OCI-M1 (cell line): ENCODE measurements at regions not wholly inside any gene's neighbourhood (a gene's known extent, or its start where the extent isn't known, plus 50 kb on each side); places are given as distances from the start of the nearest gene placed in this dataset.
"Not testable (repeated sequence)": the region's sequence is repeated elsewhere in the genome, so short reads cannot be mapped to it uniquely, and the experiment has no call there.

Experiments used
- DNase-seq: peaks from one replicate; lab custom pipeline; 2025; lab: John Stamatoyannopoulos, UW

DNA sequence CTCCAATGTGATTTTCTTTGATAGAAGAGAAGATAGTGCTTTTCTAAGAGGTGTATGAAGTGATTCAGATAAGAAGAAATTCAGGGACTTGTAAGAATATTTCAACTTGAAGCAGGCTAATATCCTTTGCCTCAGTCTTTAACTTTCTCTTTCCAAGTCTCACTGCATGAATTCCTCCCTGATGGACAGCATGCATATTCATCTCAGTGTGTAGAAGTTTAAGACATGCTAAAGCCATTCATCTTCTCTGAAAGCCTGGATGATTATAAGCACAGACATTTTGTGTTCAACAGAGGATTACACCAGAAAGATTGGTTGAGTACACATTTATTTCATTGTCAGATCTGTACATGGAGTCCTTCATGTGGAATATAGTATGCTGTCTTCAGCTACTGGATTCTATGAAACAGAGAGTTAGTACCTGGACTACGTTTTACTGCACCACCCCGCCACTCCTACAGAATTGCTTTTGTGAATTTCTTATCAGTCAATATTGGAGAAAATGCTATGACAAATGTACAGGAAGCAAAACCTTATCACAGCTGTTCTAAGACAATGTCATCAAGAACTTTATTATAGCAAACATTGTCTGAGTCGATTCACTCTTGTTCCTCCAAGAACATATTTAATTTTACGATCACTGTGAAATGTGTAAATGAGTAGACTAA, 1346.1 kb downstream of the OTOL1 start:
- no peak for DNase-seq

DNA sequence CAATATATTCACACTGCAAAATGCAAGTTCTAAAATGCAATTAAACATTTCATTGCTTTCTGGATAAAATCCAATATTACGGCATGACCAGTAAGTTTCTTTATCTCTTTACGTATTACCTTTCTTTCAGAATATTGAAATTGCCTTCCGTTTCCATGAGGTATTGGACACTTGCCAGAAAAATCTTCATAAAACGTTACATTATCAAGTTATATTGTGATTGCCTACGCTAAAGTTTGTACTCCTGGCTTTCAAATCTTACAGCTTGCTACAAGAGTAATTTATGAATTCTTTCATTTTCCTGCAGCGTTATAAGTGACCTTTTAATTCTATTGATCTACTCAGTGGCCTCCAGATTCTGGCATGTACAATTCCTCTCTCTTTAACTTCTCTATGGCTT, 1349.3 kb downstream of the OTOL1 start:
- DNase-seq, result no peak

DNA sequence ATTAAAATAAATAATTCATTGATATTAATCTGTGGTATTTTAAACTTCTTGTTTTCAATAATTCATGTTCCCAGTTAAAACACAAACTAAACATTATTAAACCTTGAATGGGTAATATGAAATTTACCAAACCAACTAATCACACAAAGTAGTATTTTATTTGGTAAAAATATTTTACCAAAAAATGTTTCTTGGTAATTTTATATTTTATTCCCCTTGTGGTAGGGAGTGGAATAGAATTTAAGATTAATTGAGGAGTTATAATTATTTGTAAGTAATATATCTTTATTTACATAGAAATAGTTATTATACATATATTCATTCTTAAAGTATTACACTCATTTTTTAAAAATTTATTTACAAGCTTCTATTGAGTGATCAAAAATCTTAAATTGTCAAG, 1350.9 kb downstream of the OTOL1 start:
- DNase-seq, result no peak

GRCh38 chr3:162863579-162863978, 1367.0 kb downstream of the OTOL1 start:
- no peak for DNase-seq

DNA sequence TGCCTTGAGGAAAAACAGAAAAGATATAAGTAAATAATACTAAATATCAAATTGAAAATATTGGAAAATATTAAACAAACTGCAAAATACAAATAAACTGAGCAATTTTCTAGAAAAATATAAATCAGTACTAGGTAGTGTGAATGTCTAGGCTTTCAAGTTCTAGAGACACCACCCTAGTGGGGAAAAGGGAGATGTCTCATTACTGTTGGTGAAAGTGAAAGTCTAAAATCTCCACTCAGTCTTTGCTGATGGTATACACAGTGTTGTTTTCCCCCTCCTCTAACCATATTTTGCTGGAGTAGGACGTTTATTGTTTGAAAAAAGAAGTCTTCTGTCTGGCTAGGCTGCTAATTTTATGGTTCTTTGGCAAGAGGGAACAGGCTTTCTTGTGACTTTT, 1368.9 kb downstream of the OTOL1 start:
- peak; percentile 55 for DNase-seq

- no peak for DNase-seq
Measured at GRCh38 chr3:162879021-162879562, 1382.5 kb downstream of the OTOL1 start.

GRCh38 chr3:162884373-162884772, 1387.8 kb downstream of the OTOL1 start:
- no peak for DNase-seq

DNA sequence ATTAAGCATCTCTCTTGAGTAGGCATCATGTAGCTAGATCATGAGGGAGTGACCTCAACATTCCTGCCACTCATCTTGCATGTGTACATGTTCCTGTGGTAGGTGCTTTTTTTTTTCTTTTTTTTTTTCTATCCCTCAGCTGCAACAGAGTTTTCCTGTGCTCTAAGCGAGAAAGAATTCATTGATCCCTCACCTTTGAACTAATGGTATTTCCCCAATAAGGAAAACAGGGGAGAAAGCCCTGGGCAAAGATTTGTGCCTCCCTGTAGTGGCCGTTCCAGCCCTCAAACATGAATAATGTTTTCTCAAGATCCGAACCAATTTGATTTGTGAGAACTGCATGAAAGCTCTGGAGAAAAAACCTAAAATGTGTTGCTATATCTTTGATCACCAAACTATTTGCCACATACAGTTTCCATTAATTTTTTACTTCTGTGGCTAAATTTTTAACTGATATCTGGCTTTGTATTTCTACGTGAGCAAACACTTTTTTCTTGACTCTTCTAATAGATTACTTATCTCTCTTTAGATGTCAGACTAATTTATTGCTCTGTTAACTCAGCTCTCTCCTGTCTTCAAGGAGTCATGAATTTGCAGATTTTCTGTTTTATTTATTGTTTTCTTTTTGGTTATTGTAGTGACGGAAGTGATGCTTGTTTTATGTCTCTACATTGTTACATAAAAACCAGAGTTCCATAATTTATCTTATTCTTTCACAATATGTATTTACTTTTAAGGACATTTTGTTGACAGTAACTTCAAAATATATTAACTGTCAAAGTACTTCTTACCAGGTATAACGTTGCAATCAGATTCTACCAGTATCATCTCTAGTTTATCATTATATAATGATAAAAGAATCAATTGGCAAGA, 1396.5 kb downstream of the OTOL1 start:
- no peak for DNase-seq

GRCh38 chr3:162897291-162897690, 1400.7 kb downstream of the OTOL1 start:
- no peak for DNase-seq

DNA sequence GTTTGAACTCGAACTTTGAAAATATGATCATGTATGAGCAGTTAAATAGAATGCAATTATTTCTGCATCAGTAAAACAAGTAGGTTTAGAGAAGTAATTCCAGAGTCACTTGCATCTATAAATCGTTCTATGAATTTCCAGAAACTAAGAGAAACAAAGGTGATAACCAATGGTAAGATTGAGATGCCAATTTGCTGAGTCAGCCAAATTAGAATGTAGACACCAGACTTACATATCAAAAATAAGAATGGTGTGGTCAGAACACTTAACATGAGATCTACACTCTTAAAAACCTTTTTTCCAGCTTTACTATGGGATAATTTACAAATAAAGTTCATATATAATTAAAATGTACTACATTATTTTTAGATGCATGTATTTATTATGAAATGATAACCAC, 1435.9 kb downstream of the OTOL1 start:
- no peak for DNase-seq

DNA sequence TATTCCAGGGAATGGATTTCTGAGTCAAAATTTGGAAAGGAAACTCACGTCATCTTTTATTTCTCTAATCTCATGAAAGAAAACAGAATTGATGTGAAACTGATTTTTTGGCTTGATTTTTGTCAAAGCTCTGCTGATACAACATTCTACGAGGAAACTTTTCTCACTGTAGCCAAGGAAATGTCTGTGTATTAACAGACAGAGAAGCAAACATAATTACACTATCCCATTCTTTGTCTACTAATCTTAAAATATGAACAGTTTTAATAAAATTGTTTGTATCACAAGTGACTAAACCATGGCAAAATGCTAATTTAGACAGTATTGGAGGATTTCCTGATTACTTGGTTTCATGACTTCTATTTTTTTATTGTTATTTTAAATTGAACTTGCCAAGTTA, 1437.0 kb downstream of the OTOL1 start:
- DNase-seq, result no peak

GRCh38 chr3:162936706-162937105, 1440.1 kb downstream of the OTOL1 start:
- no peak for DNase-seq

- no peak for DNase-seq
Measured at GRCh38 chr3:162938083-162938482, 1441.5 kb downstream of the OTOL1 start.

GRCh38 chr3:162945626-162946025, 1449.0 kb downstream of the OTOL1 start:
- DNase-seq, result no peak

- DNase-seq, result no peak
Measured at GRCh38 chr3:162956711-162957110, 1460.1 kb downstream of the OTOL1 start.

DNA sequence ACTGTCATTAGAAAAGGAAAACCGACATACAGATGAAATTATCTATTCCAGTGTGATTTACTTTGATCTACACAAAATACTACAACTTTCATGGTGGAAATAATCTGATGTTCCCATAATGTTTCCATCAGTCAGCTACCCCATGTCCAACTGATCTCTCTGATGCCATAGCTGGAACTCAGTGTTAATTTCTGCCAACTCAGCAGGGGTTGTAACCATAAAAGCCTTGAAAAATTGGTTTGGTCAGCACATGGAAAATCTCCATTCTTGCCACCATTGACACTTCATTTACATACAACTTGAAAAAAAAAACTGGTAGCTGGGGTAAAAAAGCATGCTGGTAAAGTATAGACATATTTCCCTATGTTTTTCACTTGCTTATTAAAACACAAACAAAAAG, 1463.7 kb downstream of the OTOL1 start:
- DNase-seq, result no peak

DNA sequence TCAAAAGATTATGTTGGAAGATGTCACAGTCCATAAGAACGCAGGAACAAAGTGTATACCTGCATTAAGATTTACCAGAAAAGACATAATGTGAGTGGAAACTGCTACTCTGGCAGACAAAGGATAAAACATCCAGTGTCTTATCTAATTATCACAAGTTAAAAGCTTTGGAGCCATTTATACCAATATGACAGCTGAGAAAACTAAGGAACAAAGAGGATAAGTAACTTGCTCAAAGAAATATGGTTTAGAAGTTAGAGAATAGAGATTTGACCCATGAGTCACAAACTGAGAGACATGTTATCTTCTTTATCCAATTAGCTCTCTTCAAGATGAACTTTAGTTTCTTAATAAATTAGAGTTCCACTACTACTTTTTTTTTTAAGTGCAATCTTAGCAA, 1473.7 kb downstream of the OTOL1 start:
- no peak for DNase-seq

DNA sequence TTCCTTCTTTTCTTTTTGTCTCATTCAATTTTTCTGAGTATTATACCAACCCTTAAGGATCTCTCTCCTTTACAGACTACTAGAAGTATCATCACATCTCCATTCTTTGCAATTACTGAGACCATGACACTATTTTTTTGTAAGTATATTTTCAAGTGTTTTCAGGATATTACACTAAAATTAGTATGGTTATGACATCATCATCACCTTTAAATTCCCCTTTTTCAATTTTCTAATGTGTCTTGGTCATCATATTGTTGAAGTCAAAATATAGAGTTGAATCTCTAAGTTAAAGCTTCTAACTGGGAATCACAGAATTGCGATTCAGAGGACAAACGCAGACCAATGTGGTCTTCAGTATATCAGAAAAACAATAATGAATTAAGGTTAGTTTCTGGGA, 1475.1 kb downstream of the OTOL1 start:
- no peak for DNase-seq

DNA sequence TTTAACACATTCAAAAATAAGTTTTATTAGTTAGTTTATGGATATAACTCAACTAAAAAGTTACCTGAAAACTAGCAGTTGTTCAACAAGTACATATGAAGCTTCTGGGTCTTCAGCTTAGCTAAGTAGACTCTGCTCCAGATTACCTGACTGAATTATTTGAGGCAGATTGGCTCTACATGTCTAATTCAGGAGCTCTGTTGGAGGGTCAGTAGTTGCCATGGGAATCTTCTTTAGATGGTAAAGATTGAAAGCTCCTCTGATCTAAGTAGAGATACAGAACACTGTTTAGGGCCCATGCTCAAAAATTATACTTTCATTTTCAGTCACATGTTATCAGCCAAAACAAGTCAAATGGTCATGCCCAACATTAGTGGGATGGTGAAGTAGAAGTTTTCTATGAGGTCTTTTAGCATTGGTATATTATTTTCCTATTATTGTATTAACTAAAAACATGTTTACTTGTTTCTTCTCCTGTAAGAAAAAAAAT, 1476.9 kb downstream of the OTOL1 start:
- peak; percentile 8 for DNase-seq

- no peak for DNase-seq
Measured at GRCh38 chr3:162978136-162978535, 1481.5 kb downstream of the OTOL1 start.

DNA sequence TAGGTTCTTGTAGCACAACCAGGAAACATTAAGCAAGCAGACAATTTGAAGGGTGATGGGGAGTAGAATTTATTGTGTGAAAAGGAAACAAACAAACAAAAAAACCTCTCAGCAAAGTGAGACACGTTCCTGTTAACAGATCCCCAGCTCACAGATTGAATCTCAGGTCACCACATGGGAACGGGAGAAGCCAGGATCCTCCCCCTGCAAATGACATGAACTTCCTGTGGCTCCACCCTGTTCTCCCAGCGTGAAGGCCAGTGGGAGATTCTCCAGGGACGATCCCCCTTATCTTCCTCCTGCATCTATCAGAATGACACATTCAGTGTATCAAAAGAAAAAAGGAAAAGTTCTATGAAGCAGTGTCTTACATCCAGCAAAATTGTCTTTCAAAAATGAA, 1488.1 kb downstream of the OTOL1 start:
- DNase-seq, result no peak

GRCh38 chr3:162987085-162987794, 1490.6 kb downstream of the OTOL1 start:
- DNase-seq, result not testable (repeated sequence)
